Suppressor macrophage treated with lipopolysaccharide for 4 hours (primary cell): ENCODE measurements at regions not wholly inside any gene's neighbourhood (a gene's known extent, or its start where the extent isn't known, plus 50 kb on each side); places are given as distances from the start of the nearest gene placed in this dataset.

ENCODE experiments used
- DNase-seq: peaks from one replicate; pipeline ENCODE4 v3.0.0-alpha.2; 2020

GRCh38 chr11:80365076-80365725 lies 924.4 kb upstream of the TENM4 start:
- DNase-seq: no peak

GRCh38 chr11:80362563-80363340 lies 921.9 kb upstream of the TENM4 start:
- DNase-seq: no peak

DNA sequence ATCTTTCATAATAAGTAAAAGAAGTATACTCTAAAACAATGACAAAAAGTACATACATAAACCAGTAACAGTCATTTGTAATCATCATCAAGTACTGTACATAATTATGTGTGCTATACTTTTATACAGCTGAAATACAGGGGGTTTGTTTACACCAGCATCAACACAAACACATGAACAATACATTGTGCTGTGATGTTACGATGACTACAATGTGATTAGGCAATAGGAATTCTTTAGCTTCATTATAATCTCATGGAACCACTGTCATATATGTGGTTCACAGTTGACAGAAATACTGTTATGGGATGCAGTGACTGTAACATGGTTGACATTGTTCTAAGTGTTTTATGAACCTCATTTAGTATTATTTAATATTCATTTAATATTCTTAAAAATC lies 914.4 kb upstream of the TENM4 start:
- DNase-seq: no peak

DNA sequence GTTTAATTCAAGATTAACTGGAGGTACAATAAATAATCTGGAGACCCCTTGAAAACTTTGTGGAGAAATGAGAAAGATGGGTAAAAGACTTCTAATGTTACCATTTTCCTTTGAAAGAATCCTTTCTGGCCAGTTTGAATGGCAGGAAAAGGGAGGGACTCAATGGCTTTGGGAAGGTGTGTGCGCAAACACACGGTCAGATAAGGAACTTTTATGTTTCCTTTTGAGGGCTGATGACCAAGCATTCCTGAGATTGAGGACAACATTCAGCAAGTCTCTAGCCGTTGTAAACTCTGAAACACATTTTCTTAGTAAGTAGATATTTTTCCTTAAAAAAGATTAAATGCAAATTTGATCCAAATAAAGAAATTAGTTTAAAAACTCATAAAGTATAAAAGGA lies 909.7 kb upstream of the TENM4 start:
- DNase-seq: no peak

DNA sequence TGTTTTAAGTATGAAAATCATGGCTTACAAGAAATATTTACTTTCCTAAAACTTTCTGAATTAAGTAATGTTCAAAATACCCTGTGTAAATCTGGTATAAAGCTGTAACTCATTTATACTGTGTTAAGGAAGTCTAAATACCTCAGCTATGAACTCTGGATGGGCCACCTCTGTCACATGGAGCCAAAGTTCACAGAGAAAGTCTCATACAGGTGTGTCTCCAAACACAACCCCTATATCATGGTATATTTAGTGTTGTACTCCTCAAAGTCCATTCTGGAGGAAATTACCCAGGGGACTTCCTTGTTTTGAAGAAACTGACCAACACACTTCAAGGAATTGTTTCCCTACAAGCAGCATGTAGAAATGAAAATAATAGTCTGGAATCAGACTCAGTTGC lies 909.2 kb upstream of the TENM4 start:
- DNase-seq: no peak

- no peak for DNase-seq
Observed at GRCh38 chr11:80346353-80347059, 905.7 kb upstream of the TENM4 start.

DNA sequence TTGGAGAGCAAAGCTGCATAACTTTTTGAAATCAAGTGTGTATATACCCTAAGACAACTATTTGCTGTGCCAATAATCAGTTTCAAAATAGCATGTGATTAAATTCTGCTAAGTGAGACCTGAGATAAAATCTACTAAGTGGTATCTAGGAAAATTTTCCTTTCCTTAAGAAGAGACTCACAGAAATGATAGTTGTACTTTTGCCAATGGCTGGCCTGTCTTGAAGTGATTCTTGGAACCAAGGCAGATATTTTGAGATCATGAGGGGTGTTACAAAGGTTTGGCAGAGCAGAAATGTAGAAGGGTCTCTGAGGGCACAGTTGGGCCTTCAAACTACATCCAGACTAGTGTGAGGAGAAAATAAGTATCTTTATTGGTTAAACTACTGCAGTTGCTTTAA lies 902.6 kb upstream of the TENM4 start:
- DNase-seq: no peak

- DNase-seq: no peak
Observed at GRCh38 chr11:80338231-80338630, 897.4 kb upstream of the TENM4 start.

GRCh38 chr11:80331694-80332093 lies 890.9 kb upstream of the TENM4 start:
- no peak for DNase-seq

- no peak for DNase-seq
Observed at GRCh38 chr11:80330264-80330663, 889.4 kb upstream of the TENM4 start.

GRCh38 chr11:80328774-80329173 lies 887.9 kb upstream of the TENM4 start:
- no peak for DNase-seq

GRCh38 chr11:80327956-80328614 lies 887.3 kb upstream of the TENM4 start:
- DNase-seq: no peak

DNA sequence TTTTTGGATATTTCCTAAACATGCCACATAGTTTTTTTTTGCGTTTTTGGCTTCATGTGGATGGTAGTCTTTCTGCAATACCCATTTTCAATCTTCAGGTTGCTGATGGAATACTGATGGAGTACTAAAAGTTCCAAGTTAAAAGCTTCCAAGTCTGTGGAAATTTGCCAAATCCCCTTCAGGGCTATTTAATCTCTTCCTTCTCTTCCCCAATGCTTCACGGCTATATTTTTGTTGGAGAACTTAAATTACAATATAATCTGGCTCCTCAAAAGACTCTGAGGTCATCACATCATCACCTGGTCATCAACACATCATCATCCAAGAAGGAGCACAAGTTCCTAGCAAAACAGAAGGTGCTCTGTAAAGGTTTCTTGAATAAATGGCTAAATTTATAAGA lies 881.0 kb upstream of the TENM4 start:
- no peak for DNase-seq

GRCh38 chr11:80320765-80321164 lies 879.9 kb upstream of the TENM4 start:
- no peak for DNase-seq

GRCh38 chr11:80320226-80320625 lies 879.4 kb upstream of the TENM4 start:
- no peak for DNase-seq

DNA sequence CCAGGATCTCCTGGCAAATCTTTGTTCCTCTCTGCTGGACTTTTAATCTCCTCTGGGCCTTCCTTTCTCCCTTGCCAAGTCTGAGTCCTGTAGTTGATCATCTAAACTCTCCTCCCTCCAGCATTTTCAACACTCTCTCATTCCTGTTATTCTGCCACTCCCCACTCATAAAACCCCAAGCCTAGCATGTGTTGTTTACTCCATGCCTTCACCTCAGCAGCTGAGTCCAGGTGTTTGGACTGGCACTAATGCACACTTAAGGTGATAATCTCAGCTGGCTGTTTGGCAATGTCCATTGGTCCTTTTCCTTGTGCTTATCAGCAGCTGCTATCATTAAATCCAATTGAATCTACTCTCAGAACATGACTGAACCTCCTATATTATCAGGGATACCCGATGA lies 876.8 kb upstream of the TENM4 start:
- DNase-seq: no peak

DNA sequence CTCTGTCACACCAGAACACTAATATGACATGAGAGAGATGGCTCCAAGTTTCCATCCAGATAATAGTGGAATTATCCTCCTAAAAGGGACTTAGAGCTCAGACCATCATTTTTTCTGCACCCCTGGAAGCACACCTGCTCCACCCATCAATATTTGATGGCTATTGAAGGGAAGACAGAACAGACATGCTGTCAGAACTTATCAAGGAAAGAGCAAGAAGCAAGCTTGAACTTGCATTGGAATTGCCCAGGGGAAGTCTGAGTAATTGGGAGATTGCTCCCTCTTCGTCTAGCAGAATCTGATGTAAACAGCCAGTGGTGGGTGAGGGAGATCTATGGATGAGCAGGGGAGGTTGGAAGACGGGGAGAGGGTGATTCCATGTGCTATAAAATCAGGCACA lies 874.4 kb upstream of the TENM4 start:
- no peak for DNase-seq

- no peak for DNase-seq
Observed at GRCh38 chr11:80309301-80309700, 868.5 kb upstream of the TENM4 start.

DNA sequence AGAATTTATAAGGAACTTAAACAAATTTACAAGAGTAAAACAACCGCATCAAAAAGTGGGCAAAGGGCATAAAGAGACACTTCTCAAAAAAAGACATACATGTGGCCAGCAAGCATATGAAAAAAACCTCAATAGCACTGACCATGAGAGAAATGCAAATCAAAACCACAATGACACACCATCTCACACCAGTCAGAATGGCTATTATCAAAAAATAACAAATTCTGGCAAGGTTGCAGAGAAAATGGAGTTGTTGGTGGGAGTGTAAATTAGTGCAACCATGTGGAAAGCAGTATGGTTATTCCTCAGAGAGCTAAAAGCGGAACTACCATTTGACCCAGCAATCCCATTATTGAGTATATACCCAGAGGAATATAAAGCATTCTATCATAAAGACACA lies 866.8 kb upstream of the TENM4 start:
- no peak for DNase-seq

GRCh38 chr11:80297858-80298632 lies 857.2 kb upstream of the TENM4 start:
- no peak for DNase-seq

GRCh38 chr11:80293293-80293692 lies 852.5 kb upstream of the TENM4 start:
- DNase-seq: no peak

GRCh38 chr11:80284946-80285785 lies 844.3 kb upstream of the TENM4 start:
- no peak for DNase-seq
